Mesenchymal stem cell (in vitro differentiated cells and primary cell): ENCODE measurements at regions not wholly inside any gene's neighbourhood (a gene's known extent, or its start where the extent isn't known, plus 50 kb on each side); places are given as distances from the start of the nearest gene placed in this dataset.

ENCODE experiments used
- DNase-seq: peaks from one replicate; pipeline ENCODE4 v3.0.0-alpha.2; 2013
- H2AFZ ChIP-seq: one replicate; pipeline ENCODE4 v1.6.1; 2013; ENCODE audit warnings: low read depth, mild to moderate bottlenecking, control low read depth, inconsistent platforms, low read length, moderate library complexity
- H2AK5ac ChIP-seq: 2 replicates; pipeline ENCODE4 v1.6.1; 2013; ENCODE audit warnings: low read length, moderate library complexity, mild to moderate bottlenecking, inconsistent platforms; ENCODE audit not compliant: severe bottlenecking
- H2BK120ac ChIP-seq: one replicate; pipeline ENCODE4 v1.6.1; 2013; ENCODE audit warnings: low read depth, mild to moderate bottlenecking, inconsistent platforms, low read length, moderate library complexity
- H2BK12ac ChIP-seq, 2 experiments: one replicate each; pipeline ENCODE4 v1.6.1; 2013; ENCODE audit warnings: inconsistent platforms in 2 of 2, low read length in 2 of 2, mild to moderate bottlenecking in 2 of 2, moderate library complexity in 2 of 2, control low read depth in 1 of 2
- H2BK15ac ChIP-seq: one replicate; pipeline ENCODE4 v1.6.1; 2013; ENCODE audit warnings: mild to moderate bottlenecking, low read depth, inconsistent platforms; ENCODE audit not compliant: poor library complexity, severe bottlenecking
- H2BK5ac ChIP-seq: 2 replicates; pipeline ENCODE4 v1.6.1; 2013; ENCODE audit warnings: low read depth, mild to moderate bottlenecking, low read length, control low read depth, inconsistent platforms; ENCODE audit not compliant: poor library complexity, severe bottlenecking
- H3K14ac ChIP-seq, 2 experiments: one replicate each; pipeline ENCODE4 v1.6.1; 2013; ENCODE audit warnings: inconsistent platforms in 2 of 2, low read length in 2 of 2, control low read depth in 1 of 2, mild to moderate bottlenecking in 1 of 2, moderate library complexity in 1 of 2
- H3K18ac ChIP-seq, 2 experiments: one replicate each; pipeline ENCODE4 v1.6.1; 2013; ENCODE audit warnings: inconsistent platforms in 2 of 2, low read length in 2 of 2, control low read depth in 1 of 2, low read depth in 1 of 2, mild to moderate bottlenecking in 1 of 2
- H3K23ac ChIP-seq, 2 experiments: one replicate each; pipeline ENCODE4 v1.6.1; 2013; ENCODE audit warnings: inconsistent platforms in 2 of 2, low read length in 2 of 2, mild to moderate bottlenecking in 2 of 2, moderate library complexity in 2 of 2, control low read depth in 1 of 2
- H3K27ac ChIP-seq: 2 replicates; pipeline ENCODE4 v1.5.1; 2013; ENCODE audit warnings: mild to moderate bottlenecking, moderate library complexity, low read length, control low read depth, inconsistent platforms; ENCODE audit not compliant: poor library complexity, severe bottlenecking
- H3K27me3 ChIP-seq, 2 experiments: 2 replicates each; pipeline versions ENCODE4 v1.6.1 to v1.7.0; 2013; ENCODE audit warnings: low read length in 2 of 2, mild to moderate bottlenecking in 2 of 2, moderate library complexity in 2 of 2, control low read depth in 1 of 2, inconsistent platforms in 1 of 2; ENCODE audit not compliant: control insufficient read depth in 1 of 2, insufficient read depth in 1 of 2
- H3K36me3 ChIP-seq, 2 experiments: 2 replicates each; pipeline versions ENCODE4 v1.6.1 to v1.7.0; 2013; ENCODE audit warnings: low read length in 2 of 2, control low read depth in 1 of 2, inconsistent platforms in 1 of 2, low read depth in 1 of 2, mild to moderate bottlenecking in 1 of 2; ENCODE audit not compliant: insufficient read depth in 2 of 2, control insufficient read depth in 1 of 2
- H3K4ac ChIP-seq, 2 experiments: one replicate each; pipeline ENCODE4 v1.6.1; 2013; ENCODE audit warnings: inconsistent platforms in 2 of 2, low read length in 2 of 2, mild to moderate bottlenecking in 2 of 2, moderate library complexity in 2 of 2, control low read depth in 1 of 2, low read depth in 1 of 2
- H3K4me1 ChIP-seq: 2 replicates; pipeline ENCODE4 v1.6.1; 2013; ENCODE audit warnings: low read depth, low read length, control low read depth; ENCODE audit not compliant: control insufficient read depth, insufficient read depth
- H3K4me2 ChIP-seq: 2 replicates; pipeline ENCODE4 v1.6.1; 2013; ENCODE audit warnings: low read length, mild to moderate bottlenecking, inconsistent platforms; ENCODE audit not compliant: poor library complexity, severe bottlenecking
- H3K4me3 ChIP-seq, 2 experiments: 2 replicates each; pipeline versions ENCODE4 v1.5.1 to v1.7.0; 2013; ENCODE audit warnings: low read length in 2 of 2, mild to moderate bottlenecking in 2 of 2, control low read depth in 1 of 2, low read depth in 1 of 2; ENCODE audit not compliant: insufficient read depth in 1 of 2
- H3K79me1 ChIP-seq: replicated peaks from 2 replicates; pipeline ENCODE4 v1.6.1; 2013; ENCODE audit warnings: mild to moderate bottlenecking, control low read depth, low read length, inconsistent platforms; ENCODE audit not compliant: poor library complexity, severe bottlenecking
- H3K9ac ChIP-seq: 2 replicates; pipeline ENCODE4 v1.7.0; 2013; ENCODE audit warnings: mild to moderate bottlenecking, low read length, moderate library complexity
- H3K9me3 ChIP-seq: 2 replicates; pipeline ENCODE4 v1.7.0; 2013; ENCODE audit warnings: mild to moderate bottlenecking, low read length; ENCODE audit not compliant: control insufficient read depth
- H4K8ac ChIP-seq: one replicate; pipeline ENCODE4 v1.6.1; 2013; ENCODE audit warnings: inconsistent platforms, mild to moderate bottlenecking, low read length, moderate library complexity
- H4K91ac ChIP-seq: one replicate; pipeline ENCODE4 v1.6.1; 2013; ENCODE audit warnings: mild to moderate bottlenecking, low read length, inconsistent platforms
- WGBS: methylation state at CpG from one replicate; pipeline ENCODE4 v1.1.7; 2013; ENCODE audit warnings: mixed read lengths; 5-methylcytosine and 5-hydroxymethylcytosine counted together

GRCh38 chr2:16313235-16313975 is 352.2 kb downstream of the CYRIA start:
- Histone ChIP-seq H3K9ac (no peak overlapping the region), H3K36me3 (no peaks in the 10 kb centered on the region), H3K27ac (no peak overlapping the region), H3K4me3 (no peak overlapping the region), H3K14ac (no peak overlapping the region), H2AFZ (no peak overlapping the region), H2BK120ac (no peak overlapping the region), H3K23ac (no peak overlapping the region), H3K9me3 (no peaks in the 10 kb centered on the region), H2BK12ac (no peak overlapping the region), H3K79me1 (no peaks in the 10 kb centered on the region), H3K4me1 (peaks cover 4% of the 10 kb centered on the region), H2BK5ac (no peak overlapping the region), H4K8ac (no peak overlapping the region), H3K4ac (no peak overlapping the region), H2BK15ac (no peak overlapping the region), H3K27me3 (peaks cover 0 to 3% of the 10 kb centered on the region in 2 experiments), H4K91ac (no peak overlapping the region), H3K18ac (no peak overlapping the region), H3K4me2 (no peak overlapping the region), H2AK5ac (no peak overlapping the region)
- no peak for DNase-seq
- WGBS = 79% methylated on average over 9 of the region's 9 CpGs

GRCh38 chr2:16312771-16313170 is 352.9 kb downstream of the CYRIA start:
- no peak overlapping the region for H3K4ac ChIP-seq
- no peak overlapping the region for H4K8ac ChIP-seq
- no peak overlapping the region for H2BK120ac ChIP-seq
- no peaks in the 10 kb centered on the region for H3K79me1 ChIP-seq
- no peak overlapping the region for H2AFZ ChIP-seq
- 63% methylated on average over 2 of the region's 2 CpGs for WGBS
- H3K4me2 ChIP-seq = no peak overlapping the region
- no peak overlapping the region for H3K23ac ChIP-seq
- H3K4me3 ChIP-seq = no peak overlapping the region
- no peak overlapping the region for H3K27ac ChIP-seq
- H4K91ac ChIP-seq = no peak overlapping the region
- H3K4me1 ChIP-seq = no peaks in the 10 kb centered on the region
- no peak overlapping the region for H2AK5ac ChIP-seq
- H2BK5ac ChIP-seq = no peak overlapping the region
- no peak for DNase-seq
- H3K18ac ChIP-seq = no peak overlapping the region
- no peaks in the 10 kb centered on the region for H3K9me3 ChIP-seq
- H3K9ac ChIP-seq = no peak overlapping the region
- H3K14ac ChIP-seq = no peak overlapping the region
- H2BK15ac ChIP-seq = no peak overlapping the region
- no peaks in the 10 kb centered on the region for H3K36me3 ChIP-seq
- H2BK12ac ChIP-seq = no peak overlapping the region
- peaks cover 0 to 3% of the 10 kb centered on the region in 2 experiments for H3K27me3 ChIP-seq

DNA sequence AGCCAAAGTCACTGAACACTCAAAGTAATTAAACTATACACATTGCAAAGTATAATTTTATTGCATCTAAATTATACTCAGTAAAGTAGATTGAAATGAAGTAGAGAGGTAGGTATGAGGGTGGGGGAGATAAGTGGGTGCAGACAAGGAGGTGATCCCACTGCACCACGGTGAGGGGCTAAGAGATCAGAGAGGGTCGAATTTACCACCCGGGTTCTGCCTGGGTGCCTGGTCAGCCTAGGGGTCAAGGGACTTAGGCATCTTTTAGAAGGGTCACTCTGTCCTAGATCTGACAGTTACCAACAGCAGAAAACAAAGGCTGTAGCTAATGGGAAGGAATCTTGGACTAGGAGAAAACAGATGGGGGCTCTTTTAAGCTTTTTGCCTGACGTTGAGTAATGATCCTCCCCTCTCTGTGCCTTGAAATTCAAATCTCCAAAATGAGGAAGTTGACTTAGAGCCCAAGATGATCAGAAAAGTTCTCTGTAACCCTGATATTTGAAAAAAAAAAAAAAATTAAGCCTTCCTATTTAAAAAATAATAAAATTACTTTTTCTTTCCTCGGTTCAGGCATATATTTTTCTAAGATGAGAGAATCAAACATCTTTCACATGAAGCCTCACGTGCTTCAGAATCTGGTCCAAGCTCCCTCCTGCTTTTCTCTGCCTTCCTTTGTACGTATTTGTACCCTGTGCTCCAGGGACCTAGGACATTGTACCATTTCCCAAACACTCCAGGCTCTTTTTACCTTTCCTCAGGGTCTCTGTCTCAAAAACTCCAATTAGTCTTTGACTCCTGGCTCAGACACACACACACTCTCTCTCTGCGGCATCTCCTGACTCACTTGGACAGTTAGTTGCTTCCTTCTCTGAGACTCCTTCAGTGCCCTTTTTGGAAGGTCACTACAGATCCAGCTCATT is 353.9 kb downstream of the CYRIA start:
- Histone ChIP-seq H2BK5ac (no peak overlapping the region), H3K4me1 (no peaks in the 10 kb centered on the region), H3K18ac (no peak overlapping the region), H3K4me2 (no peak overlapping the region), H4K8ac (no peak overlapping the region), H3K79me1 (no peaks in the 10 kb centered on the region), H2BK120ac (no peak overlapping the region), H3K36me3 (no peaks in the 10 kb centered on the region), H3K14ac (no peak overlapping the region), H3K23ac (no peak overlapping the region), H2BK12ac (no peak overlapping the region), H3K27me3 (peaks cover 0 to 3% of the 10 kb centered on the region in 2 experiments), H2BK15ac (no peak overlapping the region), H2AK5ac (no peak overlapping the region), H3K4ac (no peak overlapping the region), H3K9me3 (no peaks in the 10 kb centered on the region), H3K4me3 (no peak overlapping the region), H2AFZ (no peak overlapping the region), H3K9ac (no peak overlapping the region), H3K27ac (no peak overlapping the region), H4K91ac (no peak overlapping the region)
- WGBS = 68% methylated on average over 7 of the region's 8 CpGs
- no peak for DNase-seq

- H3K27ac ChIP-seq = no peak overlapping the region
- no peaks in the 10 kb centered on the region for H3K27me3 ChIP-seq
These were observed 356.8 kb downstream of the CYRIA start for GRCh38 chr2:16308816-16309215.

More at GRCh38 chr2:16308816-16309215, 356.8 kb downstream of the CYRIA start:
- Histone ChIP-seq H3K79me1 (no peaks in the 10 kb centered on the region), H3K9ac (no peak overlapping the region), H3K14ac (no peak overlapping the region), H2AFZ (no peak overlapping the region), H3K4me2 (no peak overlapping the region), H3K18ac (no peak overlapping the region), H2BK12ac (no peak overlapping the region), H2AK5ac (no peak overlapping the region), H2BK5ac (no peak overlapping the region), H4K8ac (no peak overlapping the region), H3K9me3 (no peaks in the 10 kb centered on the region), H3K4me1 (no peaks in the 10 kb centered on the region), H3K4me3 (no peak overlapping the region), H2BK120ac (no peak overlapping the region), H3K4ac (no peak overlapping the region), H3K36me3 (no peaks in the 10 kb centered on the region), H2BK15ac (no peak overlapping the region), H4K91ac (no peak overlapping the region), H3K23ac (no peak overlapping the region)
- DNase-seq = no peak
- WGBS = 80% methylated on average over 1 of the region's 2 CpGs
